Activated CD8-positive, alpha-beta memory T cell treated with anti-CD3 and anti-CD28 coated beads, Interleukin-2, amount 50 U/mL, for 48 hours (primary cell): ENCODE measurements at regions not wholly inside any gene's neighbourhood (a gene's known extent, or its start where the extent isn't known, plus 50 kb on each side); places are given as distances from the start of the nearest gene placed in this dataset.
"Not testable (repeated sequence)": the region's sequence is repeated elsewhere in the genome, so short reads cannot be mapped to it uniquely, and the experiment has no call there.

Experiments
- DNase-seq: peaks from one replicate; pipeline ENCODE4 v3.0.0-alpha.2; 2020

- no peak for DNase-seq
These were observed 103.1 kb downstream of the KIF4B start for GRCh38 chr5:155116456-155117251.

- no peak for DNase-seq
These were observed 112.1 kb downstream of the KIF4B start for GRCh38 chr5:155125551-155126095.

GRCh38 chr5:155126573-155126972 lies 113.0 kb downstream of the KIF4B start:
- no peak for DNase-seq

GRCh38 chr5:155127552-155127951 lies 114.0 kb downstream of the KIF4B start:
- DNase-seq = no peak

GRCh38 chr5:155128786-155129512 lies 115.4 kb downstream of the KIF4B start:
- DNase-seq = no peak

GRCh38 chr5:155129513-155129880 lies 115.9 kb downstream of the KIF4B start:
- DNase-seq = no peak

- DNase-seq = no peak
These were observed 120.6 kb downstream of the KIF4B start for GRCh38 chr5:155134130-155134529.

- no peak for DNase-seq
These were observed 122.8 kb downstream of the KIF4B start for GRCh38 chr5:155136216-155136850.

GRCh38 chr5:155137683-155138082 lies 124.1 kb downstream of the KIF4B start:
- no peak for DNase-seq

- no peak for DNase-seq
These were observed 127.1 kb downstream of the KIF4B start for GRCh38 chr5:155140646-155141045.

GRCh38 chr5:155144956-155145355 lies 131.4 kb downstream of the KIF4B start:
- no peak for DNase-seq

GRCh38 chr5:155147222-155147621 lies 133.7 kb downstream of the KIF4B start:
- no peak for DNase-seq

GRCh38 chr5:155148694-155149093 lies 135.1 kb downstream of the KIF4B start:
- DNase-seq = no peak

GRCh38 chr5:155150012-155150411 lies 136.5 kb downstream of the KIF4B start:
- no peak for DNase-seq

GRCh38 chr5:155154973-155155372 lies 141.4 kb downstream of the KIF4B start:
- DNase-seq = no peak

GRCh38 chr5:155163084-155163483 lies 149.5 kb downstream of the KIF4B start:
- DNase-seq = not testable (repeated sequence)

- no peak for DNase-seq
These were observed 154.2 kb downstream of the KIF4B start for GRCh38 chr5:155167736-155168135.

- no peak for DNase-seq
These were observed 168.0 kb downstream of the KIF4B start for GRCh38 chr5:155181542-155181941.

- no peak for DNase-seq
These were observed 175.9 kb downstream of the KIF4B start for GRCh38 chr5:155189476-155189875.

GRCh38 chr5:155189981-155190380 lies 176.4 kb downstream of the KIF4B start:
- no peak for DNase-seq

- DNase-seq = no peak
These were observed 179.5 kb downstream of the KIF4B start for GRCh38 chr5:155193029-155193428.

- no peak for DNase-seq
These were observed 180.0 kb downstream of the KIF4B start for GRCh38 chr5:155193483-155194107.

- no peak for DNase-seq
These were observed 187.1 kb downstream of the KIF4B start for GRCh38 chr5:155200608-155201007.
